ENCODE measurements at regions not wholly inside any gene's neighbourhood (a gene's known extent, or its start where the extent isn't known, plus 50 kb on each side); places are given as distances from the start of the nearest gene placed in this dataset.

DNA sequence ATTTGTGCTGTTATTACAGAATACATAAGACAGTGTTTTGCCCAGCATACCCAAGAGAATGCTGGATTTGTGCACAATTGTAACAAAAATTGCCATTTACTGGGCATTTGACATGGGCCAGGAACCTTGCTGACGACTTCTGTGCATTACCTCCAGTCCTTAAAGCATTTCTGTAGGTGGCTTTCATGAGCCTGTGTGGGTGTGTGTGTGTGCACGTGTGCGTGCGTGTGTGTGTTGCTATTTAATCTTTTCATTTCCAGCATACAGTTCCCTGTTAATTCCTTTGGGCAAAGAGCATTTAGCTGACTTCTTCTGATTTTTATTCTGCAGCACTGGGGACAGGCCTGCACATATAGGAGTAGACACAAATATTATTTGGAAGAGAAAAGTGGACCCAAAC lies 134.4 kb downstream of the CYLD start:
- Mint-ChIP-seq H3K27me3 (ENCODE audit: insufficient read depth) (peaks cover 12% of the 10 kb centered on the region), H3K4me1 (peaks cover 5% of the 10 kb centered on the region), H3K4me3 (no peak overlapping the region), H3K9me3 (peaks cover 2% of the 10 kb centered on the region), H3K36me3 (ENCODE audit: low read depth) (no peaks in the 10 kb centered on the region), H3K27ac (no peak overlapping the region)
- no peak overlapping the region for H3K27ac ChIP-seq (ENCODE audit: low read depth, low read length)
- no peaks in the 10 kb centered on the region for H3K27me3 ChIP-seq (ENCODE audit: control insufficient read depth, insufficient read depth, low read length, poor library complexity, severe bottlenecking)
- TF ChIP-seq, protein P1, sequence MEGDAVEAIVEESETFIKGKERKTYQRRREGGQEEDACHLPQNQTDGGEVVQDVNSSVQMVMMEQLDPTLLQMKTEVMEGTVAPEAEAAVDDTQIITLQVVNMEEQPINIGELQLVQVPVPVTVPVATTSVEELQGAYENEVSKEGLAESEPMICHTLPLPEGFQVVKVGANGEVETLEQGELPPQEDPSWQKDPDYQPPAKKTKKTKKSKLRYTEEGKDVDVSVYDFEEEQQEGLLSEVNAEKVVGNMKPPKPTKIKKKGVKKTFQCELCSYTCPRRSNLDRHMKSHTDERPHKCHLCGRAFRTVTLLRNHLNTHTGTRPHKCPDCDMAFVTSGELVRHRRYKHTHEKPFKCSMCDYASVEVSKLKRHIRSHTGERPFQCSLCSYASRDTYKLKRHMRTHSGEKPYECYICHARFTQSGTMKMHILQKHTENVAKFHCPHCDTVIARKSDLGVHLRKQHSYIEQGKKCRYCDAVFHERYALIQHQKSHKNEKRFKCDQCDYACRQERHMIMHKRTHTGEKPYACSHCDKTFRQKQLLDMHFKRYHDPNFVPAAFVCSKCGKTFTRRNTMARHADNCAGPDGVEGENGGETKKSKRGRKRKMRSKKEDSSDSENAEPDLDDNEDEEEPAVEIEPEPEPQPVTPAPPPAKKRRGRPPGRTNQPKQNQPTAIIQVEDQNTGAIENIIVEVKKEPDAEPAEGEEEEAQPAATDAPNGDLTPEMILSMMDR (conservative IDR thresholded peaks at IDR 0.05): no peak
- H3K9ac ChIP-seq (ENCODE audit: extremely low read depth, low read length, poor library complexity, severe bottlenecking): no peak overlapping the region
- 86 to 93% methylated on average over 3 to 4 of the region's 4 CpGs for WGBS, 2 experiments (ENCODE audit: insufficient coverage in 1 of 2, insufficient read length in 1 of 2)
- H3K4me3 ChIP-seq (ENCODE audit: low read length): no peak overlapping the region
- no peak for DNase-seq
- no peaks in the 10 kb centered on the region for H3K9me3 ChIP-seq (ENCODE audit: control insufficient read depth, low read length)
- H3K36me3 ChIP-seq (ENCODE audit: control insufficient read depth, insufficient read depth, low read length): no peaks in the 10 kb centered on the region
- H3K4me1 ChIP-seq (ENCODE audit: control insufficient read depth, insufficient read depth, low read length): peaks cover 4% of the 10 kb centered on the region

DNA sequence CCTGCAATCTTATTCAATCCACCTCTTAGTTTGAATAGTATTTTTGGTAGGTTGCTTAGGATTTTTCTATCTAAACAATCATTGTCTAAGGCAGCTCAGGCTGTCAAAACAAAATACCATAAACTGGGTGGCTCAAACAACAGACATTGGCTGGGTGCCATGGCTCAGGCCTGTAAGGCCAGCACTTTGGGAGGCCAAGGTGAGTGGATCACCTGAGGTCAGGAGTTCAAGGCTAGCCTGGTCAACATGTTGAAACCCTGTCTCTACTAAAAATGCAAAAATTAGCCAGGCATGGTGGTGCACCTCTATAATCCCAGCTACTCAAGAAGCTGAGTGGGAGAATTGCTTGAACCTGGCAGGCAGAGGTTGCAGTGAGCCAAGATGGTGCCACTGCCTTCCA lies 126.7 kb downstream of the CYLD start:
- H3K4me3 Mint-ChIP-seq: no peak overlapping the region

DNA sequence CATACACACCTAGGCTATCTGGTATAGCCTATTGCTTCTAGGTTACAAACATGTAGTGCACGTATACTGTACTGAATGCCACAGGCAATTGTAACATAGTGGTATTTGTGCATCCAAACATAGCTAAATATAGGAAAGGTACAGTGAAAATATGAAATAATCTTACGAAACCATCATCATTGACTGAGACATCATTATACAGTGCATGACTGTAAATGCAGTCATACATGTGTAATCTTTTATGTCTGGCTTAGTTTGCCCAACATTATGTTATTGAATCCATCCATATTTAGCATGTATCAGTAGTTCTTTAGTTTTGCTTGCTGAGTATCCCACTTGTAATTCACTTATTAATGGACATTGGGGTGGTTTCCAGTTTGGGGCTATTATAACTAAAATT lies 124.9 kb downstream of the CYLD start:
- H3K4me3 Mint-ChIP-seq: no peak overlapping the region
- Histone ChIP-seq H3K36me3 (ENCODE audit: control insufficient read depth, insufficient read depth, low read length) (no peaks in the 10 kb centered on the region), H3K4me3 (ENCODE audit: low read length) (no peak overlapping the region), H3K9me3 (ENCODE audit: control insufficient read depth, low read length) (peaks cover 8% of the 10 kb centered on the region), H3K4me1 (ENCODE audit: control insufficient read depth, insufficient read depth, low read length) (no peaks in the 10 kb centered on the region), H3K27ac (ENCODE audit: low read depth, low read length) (no peak overlapping the region), H3K9ac (ENCODE audit: extremely low read depth, low read length, poor library complexity, severe bottlenecking) (no peak overlapping the region), H3K27me3 (ENCODE audit: control insufficient read depth, insufficient read depth, low read length, poor library complexity, severe bottlenecking) (no peaks in the 10 kb centered on the region)
- H3K4me1 Mint-ChIP-seq: no peaks in the 10 kb centered on the region
- H3K9me3 Mint-ChIP-seq: peaks cover 6% of the 10 kb centered on the region
- no peak for DNase-seq
- WGBS, 2 experiments (ENCODE audit: insufficient coverage in 1 of 2, insufficient read length in 1 of 2): 100% methylated on average over 1 to 2 of the region's 2 CpGs
- H3K36me3 Mint-ChIP-seq (ENCODE audit: low read depth): no peaks in the 10 kb centered on the region
- no peaks in the 10 kb centered on the region for H3K27me3 Mint-ChIP-seq (ENCODE audit: insufficient read depth)
- H3K27ac Mint-ChIP-seq: no peak overlapping the region
- TF ChIP-seq, protein P1 (conservative IDR thresholded peaks at IDR 0.05): no peak

More for the DNA sequence above, 126.7 kb downstream of the CYLD start:
- H3K27ac Mint-ChIP-seq: no peak overlapping the region
- no peaks in the 10 kb centered on the region for H3K36me3 Mint-ChIP-seq (ENCODE audit: low read depth)
- TF ChIP-seq, protein P1 (conservative IDR thresholded peaks at IDR 0.05): no peak
- peaks cover 8% of the 10 kb centered on the region for H3K9me3 ChIP-seq (ENCODE audit: control insufficient read depth, low read length)
- H3K4me1 ChIP-seq (ENCODE audit: control insufficient read depth, insufficient read depth, low read length): no peaks in the 10 kb centered on the region
- DNase-seq: no peak
- H3K27me3 Mint-ChIP-seq (ENCODE audit: insufficient read depth): no peaks in the 10 kb centered on the region
- no peak overlapping the region for H3K9ac ChIP-seq (ENCODE audit: extremely low read depth, low read length, poor library complexity, severe bottlenecking)
- no peak overlapping the region for H3K27ac ChIP-seq (ENCODE audit: low read depth, low read length)
- H3K4me1 Mint-ChIP-seq: no peaks in the 10 kb centered on the region
- H3K9me3 Mint-ChIP-seq: peaks cover 8% of the 10 kb centered on the region
- no peak overlapping the region for H3K4me3 ChIP-seq (ENCODE audit: low read length)
- no peaks in the 10 kb centered on the region for H3K36me3 ChIP-seq (ENCODE audit: control insufficient read depth, insufficient read depth, low read length)
- H3K27me3 ChIP-seq (ENCODE audit: control insufficient read depth, insufficient read depth, low read length, poor library complexity, severe bottlenecking): no peaks in the 10 kb centered on the region
